ENCODE measurements at regions not wholly inside any gene's neighbourhood (a gene's known extent, or its start where the extent isn't known, plus 50 kb on each side); places are given as distances from the start of the nearest gene placed in this dataset.

GRCh38 chr3:146679191-146679590 is 74.0 kb upstream of the PLSCR5 start:
- no peak for TF ChIP-seq CTCF (IDR thresholded peaks at IDR 0.05; ENCODE audit: low read depth, low read length)
- H3K9me3 ChIP-seq (ENCODE audit: control insufficient read depth, insufficient read depth, low read length): no peaks in the 10 kb centered on the region
- DNase-seq (ENCODE audit: low read depth, low spot score): no peak
- POLR2A ChIA-PET: no interaction called here
- H3K27ac ChIP-seq (ENCODE audit: low read depth, low read length): no peak overlapping the region
- CTCF ChIA-PET: interaction anchor here (0.6 kb wide), 1 partner anchor 17 kb away, joined by 4 read pairs; no protein-coding TSS in a partner anchor
- H3K27me3 ChIP-seq (ENCODE audit: control insufficient read depth, insufficient read depth, low read length): no peaks in the 10 kb centered on the region
- H3K4me3 ChIP-seq (ENCODE audit: low read depth, low read length): no peak overlapping the region

- no peaks in the 10 kb centered on the region for H3K9me3 ChIP-seq (ENCODE audit: control insufficient read depth, insufficient read depth, low read length)
- no peak overlapping the region for H3K27ac ChIP-seq (ENCODE audit: low read depth, low read length)
- TF ChIP-seq CTCF (IDR thresholded peaks at IDR 0.05; ENCODE audit: low read depth, low read length): no peak
- ChIA-PET POLR2A (no interaction called here), CTCF (no interaction called here)
- H3K27me3 ChIP-seq (ENCODE audit: control insufficient read depth, insufficient read depth, low read length): no peaks in the 10 kb centered on the region
- H3K4me3 ChIP-seq (ENCODE audit: low read depth, low read length): no peak overlapping the region
- DNase-seq (ENCODE audit: low read depth, low spot score): no peak
These were observed 67.8 kb upstream of the PLSCR5 start for GRCh38 chr3:146672941-146673340.

- Histone ChIP-seq H3K9me3 (ENCODE audit: control insufficient read depth, insufficient read depth, low read length) (no peaks in the 10 kb centered on the region), H3K4me3 (ENCODE audit: low read depth, low read length) (no peak overlapping the region), H3K27ac (ENCODE audit: low read depth, low read length) (no peak overlapping the region), H3K27me3 (ENCODE audit: control insufficient read depth, insufficient read depth, low read length) (no peaks in the 10 kb centered on the region)
- no peak for TF ChIP-seq CTCF (IDR thresholded peaks at IDR 0.05; ENCODE audit: low read depth, low read length)
- CTCF ChIA-PET: interaction anchor here (1.2 kb wide), 1 partner anchor 10 kb away, joined by 3 read pairs; no protein-coding TSS in a partner anchor
- POLR2A ChIA-PET: no interaction called here
- no peak for DNase-seq (ENCODE audit: low read depth, low spot score)
These were observed 59.3 kb upstream of the PLSCR5 start for GRCh38 chr3:146664403-146664802.

- no peak overlapping the region for H3K4me3 ChIP-seq (ENCODE audit: low read depth, low read length)
- DNase-seq (ENCODE audit: low read depth, low spot score): no peak
- H3K27ac ChIP-seq (ENCODE audit: low read depth, low read length): no peak overlapping the region
- no peaks in the 10 kb centered on the region for H3K27me3 ChIP-seq (ENCODE audit: control insufficient read depth, insufficient read depth, low read length)
- H3K9me3 ChIP-seq (ENCODE audit: control insufficient read depth, insufficient read depth, low read length): no peaks in the 10 kb centered on the region
- ChIA-PET POLR2A (interaction anchor here (0.6 kb wide), 1 partner anchor 44 kb away, joined by 8 read pairs; no protein-coding TSS in a partner anchor), CTCF (interaction anchor here (0.6 to 1.2 kb wide), 3 partner anchors 10 to 884 kb away, joined by 3 to 5 read pairs (median 4); no protein-coding TSS in a partner anchor)
- no peak for TF ChIP-seq CTCF (IDR thresholded peaks at IDR 0.05; ENCODE audit: low read depth, low read length)
These were observed 53.7 kb upstream of the PLSCR5 start for GRCh38 chr3:146658841-146659240.

GRCh38 chr3:146655333-146655996 is 50.3 kb upstream of the PLSCR5 start:
- H3K27me3 ChIP-seq (ENCODE audit: control insufficient read depth, insufficient read depth, low read length): no peaks in the 10 kb centered on the region
- ChIA-PET CTCF (interaction anchor here (1.5 kb wide), 1 partner anchor 17 kb away, joined by 6 read pairs; no protein-coding TSS in a partner anchor), POLR2A (no interaction called here)
- DNase-seq (ENCODE audit: low read depth, low spot score): no peak
- no peak overlapping the region for H3K27ac ChIP-seq (ENCODE audit: low read depth, low read length)
- TF ChIP-seq CTCF (IDR thresholded peaks at IDR 0.05; ENCODE audit: low read depth, low read length): no peak
- no peaks in the 10 kb centered on the region for H3K9me3 ChIP-seq (ENCODE audit: control insufficient read depth, insufficient read depth, low read length)
- no peak overlapping the region for H3K4me3 ChIP-seq (ENCODE audit: low read depth, low read length)
